Esophagus muscularis mucosa (tissue), 4 donors: ENCODE measurements at regions not wholly inside any gene's neighbourhood (a gene's known extent, or its start where the extent isn't known, plus 50 kb on each side); places are given as distances from the start of the nearest gene placed in this dataset.

Experiments used
- DNase-seq: peaks from one replicate; pipeline ENCODE4 v3.0.0-alpha.2; 2017; ENCODE audit errors: extremely low spot score
- H3K27ac ChIP-seq, 4 donors: fragments of 200-600 bp; sonication (generic); replicated peaks in 1 of 4; 1 replicate in 3 of 4; 2 replicates in 1 of 4; pipeline ENCODE4 v1.5.1; 2016 to 2019; ENCODE audit warnings: mild to moderate bottlenecking in 1 of 4
- H3K27me3 ChIP-seq, 4 donors: fragments of 200-600 bp; sonication (generic); one replicate each; pipeline versions ENCODE4 v1.5.1 to v1.6.0; 2016 to 2019
- H3K36me3 ChIP-seq, 4 donors: fragments of 200-600 bp; sonication (generic); one replicate each; pipeline ENCODE4 v1.5.1; 2016 to 2019
- H3K4me1 ChIP-seq, 4 donors: fragments of 200-600 bp; sonication (generic); one replicate each; pipeline ENCODE4 v1.5.1; 2016 to 2019
- H3K4me3 ChIP-seq, 4 donors: fragments of 200-600 bp; sonication (generic); 1 replicate in 2 of 4; 2 replicates in 2 of 4; pipeline ENCODE4 v1.5.1; 2016 to 2019; ENCODE audit warnings: mild to moderate bottlenecking in 4 of 4, moderate library complexity in 1 of 4
- H3K9me3 ChIP-seq, 4 donors: fragments of 200-600 bp; sonication (generic); 1 replicate in 3 of 4; 2 replicates in 1 of 4; pipeline ENCODE4 v1.5.1; 2016 to 2019
- CTCF ChIP-seq, 3 experiments: fragments of 200-600 bp in 2 of 3; fragments of 450-650 bp in 1 of 3; sonication (generic) in 2 of 3; IDR thresholded peaks; one replicate each; pipeline ENCODE4 v1.5.1; 2017 to 2019; ENCODE audit warnings: antibody characterized with exemption in 3 of 3, mild to moderate bottlenecking in 2 of 3, moderate library complexity in 1 of 3
- EP300 ChIP-seq: sonication (generic); formaldehyde crosslinking; IDR thresholded peaks from one replicate; pipeline ENCODE4 v1.6.1; 2017; ENCODE audit warnings: antibody characterized with exemption
- POLR2A ChIP-seq: fragments of 450-650 bp; IDR thresholded peaks from one replicate; pipeline ENCODE4 v1.6.1; 2017; ENCODE audit warnings: antibody characterized with exemption, moderate library complexity, mild to moderate bottlenecking, low read depth
- POLR2AphosphoS5 ChIP-seq, 2 donors: sonication (generic); formaldehyde crosslinking; IDR thresholded peaks; one replicate each; pipeline ENCODE4 v1.6.1; 2017; ENCODE audit warnings: antibody characterized with exemption in 2 of 2
- WGBS: methylation state at CpG from one replicate; pipeline ENCODE4 v1.1.5; 2018; 5-methylcytosine and 5-hydroxymethylcytosine counted together
- intact Hi-C: fragments of 100-400 bp; cut with DNase I; formaldehyde crosslinking; loops from one replicate; pipeline ENCODE4 v1.15.1; 2023

- Histone ChIP-seq H3K9me3 (no peaks in the 10 kb centered on the region), H3K36me3 (no peaks in the 10 kb centered on the region), H3K27me3 (peaks cover 0 to 27% (median 0%) of the 10 kb centered on the region in 4 donors), H3K4me1 (peaks cover 0 to 13% (median 0%) of the 10 kb centered on the region in 4 donors), H3K27ac (no peak overlapping the region), H3K4me3 (no peak overlapping the region)
- TF ChIP-seq POLR2A (no peak), CTCF (IDR thresholded peaks at IDR 0.05) (no peak), POLR2AphosphoS5 (IDR thresholded peaks at IDR 0.05) (no peak), EP300 (no peak)
- intact Hi-C loops = no loop called here
- WGBS = 73% methylated on average over 6 of the region's 6 CpGs
- no peak for DNase-seq
Observed at GRCh38 chr16:77591347-77591746, 131.0 kb upstream of the NUDT7 start.

- no peak overlapping the region for H3K4me3 ChIP-seq
- 76% methylated on average over 2 of the region's 2 CpGs for WGBS
- H3K27ac ChIP-seq = no peak overlapping the region
- DNase-seq = no peak
- H3K9me3 ChIP-seq = no peaks in the 10 kb centered on the region
- TF ChIP-seq CTCF (IDR thresholded peaks at IDR 0.05) (no peak), POLR2AphosphoS5 (IDR thresholded peaks at IDR 0.05) (no peak), EP300 (no peak), POLR2A (no peak)
- H3K36me3 ChIP-seq = no peaks in the 10 kb centered on the region
- peaks cover 0 to 13% (median 0%) of the 10 kb centered on the region in 4 donors for H3K4me1 ChIP-seq
- intact Hi-C loops = no loop called here
- H3K27me3 ChIP-seq = peaks cover 0 to 20% (median 0%) of the 10 kb centered on the region in 4 donors
Observed at GRCh38 chr16:77592021-77592420, 130.3 kb upstream of the NUDT7 start.

GRCh38 chr16:77594057-77594456 is 128.3 kb upstream of the NUDT7 start:
- peaks cover 0 to 3% (median 0%) of the 10 kb centered on the region in 4 donors for H3K27me3 ChIP-seq
- intact Hi-C loops = no loop called here
- H3K9me3 ChIP-seq = peaks cover 0 to 3% (median 0%) of the 10 kb centered on the region in 4 donors
- H3K4me1 ChIP-seq = peaks cover 0 to 13% (median 0%) of the 10 kb centered on the region in 4 donors
- TF ChIP-seq POLR2AphosphoS5 (IDR thresholded peaks at IDR 0.05) = no peak
- TF ChIP-seq POLR2A = no peak
- no peak for TF ChIP-seq CTCF (IDR thresholded peaks at IDR 0.05)
- TF ChIP-seq EP300 = no peak
- DNase-seq = no peak
- H3K27ac ChIP-seq = no peak overlapping the region
- 63% methylated on average over 5 of the region's 5 CpGs for WGBS
- H3K36me3 ChIP-seq = no peaks in the 10 kb centered on the region
- H3K4me3 ChIP-seq = no peak overlapping the region

- H3K4me3 ChIP-seq = no peak overlapping the region
- DNase-seq = no peak
- 38% methylated on average over 9 of the region's 9 CpGs for WGBS
- TF ChIP-seq POLR2AphosphoS5 (IDR thresholded peaks at IDR 0.05) (no peak), EP300 (no peak), POLR2A (no peak), CTCF (IDR thresholded peaks at IDR 0.05) (no peak)
- peaks cover 0 to 13% (median 0%) of the 10 kb centered on the region in 4 donors for H3K4me1 ChIP-seq
- H3K27ac ChIP-seq = no peak overlapping the region
- no peaks in the 10 kb centered on the region for H3K27me3 ChIP-seq
- intact Hi-C loops = no loop called here
- no peaks in the 10 kb centered on the region for H3K36me3 ChIP-seq
- peaks cover 0 to 3% (median 0%) of the 10 kb centered on the region in 4 donors for H3K9me3 ChIP-seq
Observed at GRCh38 chr16:77594799-77595596, 127.3 kb upstream of the NUDT7 start.

GRCh38 chr16:77596261-77596660 is 126.1 kb upstream of the NUDT7 start:
- Histone ChIP-seq H3K4me3 (no peak overlapping the region), H3K27ac (no peak overlapping the region), H3K27me3 (no peaks in the 10 kb centered on the region), H3K36me3 (no peaks in the 10 kb centered on the region), H3K4me1 (peaks cover 0 to 13% (median 0%) of the 10 kb centered on the region in 4 donors), H3K9me3 (peaks cover 0 to 10% (median 0%) of the 10 kb centered on the region in 4 donors)
- TF ChIP-seq POLR2A (no peak), CTCF (IDR thresholded peaks at IDR 0.05) (no peak), EP300 (no peak), POLR2AphosphoS5 (IDR thresholded peaks at IDR 0.05) (no peak)
- DNase-seq = no peak
- intact Hi-C loops = no loop called here
